ENCODE measurements at regions not wholly inside any gene's neighbourhood (a gene's known extent, or its start where the extent isn't known, plus 50 kb on each side); places are given as distances from the start of the nearest gene placed in this dataset.

GRCh38 chr20:4300401-4300800 is 51.3 kb upstream of the ADRA1D start:
- Histone ChIP-seq H3K27ac (ENCODE audit: low read depth in 1 of 2, low read length in 2 of 2) (no peak overlapping the region), H3K36me3 (ENCODE audit: insufficient read depth, low read length) (no peaks in the 10 kb centered on the region), H3K27me3 (ENCODE audit: control insufficient read depth in 1 of 2, insufficient read depth in 2 of 2, low read length in 2 of 2) (peaks cover 14 to 17% of the 10 kb centered on the region in 2 experiments), H3K4me3 (ENCODE audit: low read length) (no peak overlapping the region), H3K9me3 (ENCODE audit: control insufficient read depth in 1 of 2, insufficient read depth in 1 of 2, low read length in 2 of 2) (no peaks in the 10 kb centered on the region), H3K4me1 (ENCODE audit: insufficient read depth, low read length) (no peaks in the 10 kb centered on the region)
- ATAC-seq (ENCODE audit: poor library complexity) = no peak
- Mint-ChIP-seq H3K4me1 (ENCODE audit: low read depth) (no peaks in the 10 kb centered on the region), H3K9me3 (no peaks in the 10 kb centered on the region), H3K27me3 (peaks cover 53% of the 10 kb centered on the region), H3K27ac (no peak overlapping the region), H3K36me3 (ENCODE audit: low read depth) (no peaks in the 10 kb centered on the region), H3K4me3 (no peak overlapping the region)
- CTCF ChIA-PET = no interaction called here
- POLR2A ChIA-PET = no interaction called here
- no peak for TF ChIP-seq CTCF (IDR thresholded peaks at IDR 0.05)
- intact Hi-C loops (cut with DNase I, micrococcal nuclease) = no loop called here
- DNase-seq = no peak

GRCh38 chr20:4299773-4300172 is 50.7 kb upstream of the ADRA1D start:
- H3K27me3 Mint-ChIP-seq = peaks cover 56% of the 10 kb centered on the region
- no peak for DNase-seq
- H3K4me3 Mint-ChIP-seq = no peak overlapping the region
- no peaks in the 10 kb centered on the region for H3K9me3 Mint-ChIP-seq
- H3K27ac Mint-ChIP-seq = no peak overlapping the region
- TF ChIP-seq CTCF (IDR thresholded peaks at IDR 0.05) = no peak
- CTCF ChIA-PET = no interaction called here
- H3K9me3 ChIP-seq (ENCODE audit: control insufficient read depth in 1 of 2, insufficient read depth in 1 of 2, low read length in 2 of 2) = no peaks in the 10 kb centered on the region
- intact Hi-C loops (cut with DNase I, micrococcal nuclease) = no loop called here
- H3K27ac ChIP-seq (ENCODE audit: low read depth in 1 of 2, low read length in 2 of 2) = no peak overlapping the region
- no peaks in the 10 kb centered on the region for H3K36me3 Mint-ChIP-seq (ENCODE audit: low read depth)
- H3K36me3 ChIP-seq (ENCODE audit: insufficient read depth, low read length) = no peaks in the 10 kb centered on the region
- POLR2A ChIA-PET = no interaction called here
- no peaks in the 10 kb centered on the region for H3K4me1 ChIP-seq (ENCODE audit: insufficient read depth, low read length)
- H3K4me3 ChIP-seq (ENCODE audit: low read length) = no peak overlapping the region
- ATAC-seq (ENCODE audit: poor library complexity) = no peak
- H3K4me1 Mint-ChIP-seq (ENCODE audit: low read depth) = no peaks in the 10 kb centered on the region
- peaks cover 16 to 21% of the 10 kb centered on the region in 2 experiments for H3K27me3 ChIP-seq (ENCODE audit: control insufficient read depth in 1 of 2, insufficient read depth in 2 of 2, low read length in 2 of 2)

GRCh38 chr20:4299216-4299615 is 50.1 kb upstream of the ADRA1D start:
- Mint-ChIP-seq H3K9me3 (no peaks in the 10 kb centered on the region), H3K27ac (no peak overlapping the region), H3K4me3 (no peak overlapping the region), H3K36me3 (ENCODE audit: low read depth) (no peaks in the 10 kb centered on the region), H3K27me3 (peaks cover 59% of the 10 kb centered on the region), H3K4me1 (ENCODE audit: low read depth) (no peaks in the 10 kb centered on the region)
- DNase-seq (no peak), ATAC-seq (ENCODE audit: poor library complexity) (no peak)
- no peak for TF ChIP-seq CTCF (IDR thresholded peaks at IDR 0.05)
- Histone ChIP-seq H3K9me3 (ENCODE audit: control insufficient read depth in 1 of 2, insufficient read depth in 1 of 2, low read length in 2 of 2) (no peaks in the 10 kb centered on the region), H3K27me3 (ENCODE audit: control insufficient read depth in 1 of 2, insufficient read depth in 2 of 2, low read length in 2 of 2) (peaks cover 18 to 21% of the 10 kb centered on the region in 2 experiments), H3K27ac (ENCODE audit: low read depth in 1 of 2, low read length in 2 of 2) (no peak overlapping the region), H3K4me1 (ENCODE audit: insufficient read depth, low read length) (no peaks in the 10 kb centered on the region), H3K4me3 (ENCODE audit: low read length) (no peak overlapping the region), H3K36me3 (ENCODE audit: insufficient read depth, low read length) (no peaks in the 10 kb centered on the region)
- intact Hi-C loops (cut with DNase I, micrococcal nuclease) = no loop called here
- ChIA-PET CTCF (no interaction called here), POLR2A (no interaction called here)
